Stomach (tissue), 8 donors: ENCODE measurements at regions not wholly inside any gene's neighbourhood (a gene's known extent, or its start where the extent isn't known, plus 50 kb on each side); places are given as distances from the start of the nearest gene placed in this dataset.

Source experiments
- DNase-seq, 2 donors: peaks; one replicate each; pipeline versions ENCODE4 v3.0.0 to v3.0.0-alpha.2; 2013 to 2019
- H3K27ac ChIP-seq, 5 donors: fragments of 200-600 bp in 4 of 5; sonication (generic) in 4 of 5; one replicate each; pipeline ENCODE4 v1.5.1; 2013 to 2019; ENCODE audit warnings: mild to moderate bottlenecking in 1 of 5, moderate library complexity in 1 of 5
- H3K27me3 ChIP-seq, 3 donors: fragments of 200-600 bp; sonication (generic); one replicate each; pipeline ENCODE4 v1.5.1; 2017 to 2019; ENCODE audit warnings: mixed run types in 1 of 3
- H3K36me3 ChIP-seq, 4 donors: fragments of 200-600 bp; sonication (generic); 1 replicate in 3 of 4; 2 replicates in 1 of 4; pipeline ENCODE4 v1.5.1; 2016 to 2019
- H3K4me1 ChIP-seq, 4 donors: fragments of 200-600 bp; sonication (generic); one replicate each; pipeline ENCODE4 v1.5.1; 2016 to 2019
- H3K4me3 ChIP-seq, 4 donors: fragments of 200-600 bp; sonication (generic) in 3 of 4; one replicate each; pipeline ENCODE4 v1.5.1; 2016 to 2019; ENCODE audit warnings: mild to moderate bottlenecking in 1 of 4
- H3K9me3 ChIP-seq, 4 donors: fragments of 200-600 bp; sonication (generic); one replicate each; pipeline ENCODE4 v1.5.1; 2016 to 2019
- EP300 ChIP-seq: sonication (generic); formaldehyde crosslinking; IDR thresholded peaks from one replicate; pipeline ENCODE4 v1.6.1; 2017; ENCODE audit warnings: antibody characterized with exemption
- POLR2A ChIP-seq, 4 donors: fragments of 450-650 bp; IDR thresholded peaks; one replicate each; pipeline ENCODE4 v1.6.1; 2016; ENCODE audit warnings: antibody characterized with exemption in 4 of 4, control low read depth in 2 of 4, mild to moderate bottlenecking in 1 of 4, moderate library complexity in 1 of 4
- POLR2AphosphoS5 ChIP-seq, 3 donors: sonication (generic); formaldehyde crosslinking; IDR thresholded peaks; one replicate each; pipeline ENCODE4 v1.6.1; 2016; ENCODE audit warnings: antibody characterized with exemption in 3 of 3
- WGBS, 5 donors: extraction: QIAGEN DNeasy Blood & Tissue Kit in 3 of 5; methylation state at CpG; one replicate each; pipeline versions ENCODE4 v1.1.5 to v1.1.7; 2013 to 2018; 5-methylcytosine and 5-hydroxymethylcytosine counted together
- intact Hi-C: fragments of 100-400 bp; cut with DNase I; formaldehyde crosslinking; loops from one replicate; pipeline ENCODE4 v1.15.1; 2023; ENCODE audit warnings: low total_unique reads
- TF ChIP-seq, protein P1 (sequence below), 7 experiments: fragments of 450-650 bp in 4 of 7; fragments of 200-600 bp in 3 of 7; sonication (generic) in 3 of 7; IDR thresholded peaks; one replicate each; pipeline ENCODE4 v1.5.1; 2016 to 2019; ENCODE audit warnings: antibody characterized with exemption in 7 of 7, control low read depth in 2 of 7, mild to moderate bottlenecking in 1 of 7
- donor health status: healthy with polysubstance abuse.
- donor health status: Bipolar disorder and iron deficiency.
- donor health status: healthy.

DNA sequence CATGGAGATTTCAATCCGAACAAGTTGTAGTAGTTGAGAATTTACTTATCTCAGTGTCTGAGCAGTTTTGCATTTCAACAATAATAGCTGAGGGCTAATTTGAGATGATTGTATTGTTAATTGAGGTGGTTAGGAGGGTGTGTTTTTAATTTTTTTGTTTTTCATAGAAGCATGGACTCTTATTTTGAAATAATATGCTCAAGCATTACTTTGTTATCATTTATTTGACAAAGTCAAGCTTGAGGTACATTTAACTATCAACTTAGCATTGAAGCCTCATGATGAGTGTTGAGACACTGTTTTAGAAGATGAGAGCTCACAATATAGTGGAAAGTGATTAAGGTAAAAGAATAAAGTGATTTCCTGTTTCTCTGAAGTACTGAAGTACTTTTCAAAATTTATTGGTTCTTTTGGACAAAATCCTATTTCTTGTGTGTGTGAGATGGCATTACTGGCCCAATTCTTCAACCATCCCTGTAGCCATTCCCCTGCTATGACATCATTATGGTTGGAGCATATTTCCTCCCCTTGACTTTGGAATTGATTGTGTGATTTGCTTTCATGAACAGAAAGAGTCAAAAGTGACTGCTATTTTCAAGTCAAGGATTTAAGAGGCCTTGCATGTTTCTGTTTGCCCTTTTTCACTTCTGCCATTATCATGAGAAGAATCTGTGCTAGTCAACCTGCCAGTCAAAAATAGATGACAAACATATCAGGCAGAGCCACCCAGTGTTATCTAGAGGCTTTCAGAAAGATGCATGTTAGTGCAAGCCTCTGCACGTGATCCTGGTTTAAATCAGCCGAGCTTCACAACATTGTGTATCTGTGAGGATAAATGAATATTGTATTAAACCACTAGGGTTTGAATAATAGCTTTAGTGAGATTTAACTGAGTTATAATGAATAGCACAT lies 1112.3 kb upstream of the CITED2 start:
- TF ChIP-seq POLR2A (IDR thresholded peaks at IDR 0.05) (no peak), EP300 (no peak), POLR2AphosphoS5 (IDR thresholded peaks at IDR 0.05) (no peak)
- TF ChIP-seq, protein P1, sequence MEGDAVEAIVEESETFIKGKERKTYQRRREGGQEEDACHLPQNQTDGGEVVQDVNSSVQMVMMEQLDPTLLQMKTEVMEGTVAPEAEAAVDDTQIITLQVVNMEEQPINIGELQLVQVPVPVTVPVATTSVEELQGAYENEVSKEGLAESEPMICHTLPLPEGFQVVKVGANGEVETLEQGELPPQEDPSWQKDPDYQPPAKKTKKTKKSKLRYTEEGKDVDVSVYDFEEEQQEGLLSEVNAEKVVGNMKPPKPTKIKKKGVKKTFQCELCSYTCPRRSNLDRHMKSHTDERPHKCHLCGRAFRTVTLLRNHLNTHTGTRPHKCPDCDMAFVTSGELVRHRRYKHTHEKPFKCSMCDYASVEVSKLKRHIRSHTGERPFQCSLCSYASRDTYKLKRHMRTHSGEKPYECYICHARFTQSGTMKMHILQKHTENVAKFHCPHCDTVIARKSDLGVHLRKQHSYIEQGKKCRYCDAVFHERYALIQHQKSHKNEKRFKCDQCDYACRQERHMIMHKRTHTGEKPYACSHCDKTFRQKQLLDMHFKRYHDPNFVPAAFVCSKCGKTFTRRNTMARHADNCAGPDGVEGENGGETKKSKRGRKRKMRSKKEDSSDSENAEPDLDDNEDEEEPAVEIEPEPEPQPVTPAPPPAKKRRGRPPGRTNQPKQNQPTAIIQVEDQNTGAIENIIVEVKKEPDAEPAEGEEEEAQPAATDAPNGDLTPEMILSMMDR (IDR thresholded peaks at IDR 0.05), result no peak
- DNase-seq, result no peak
- peaks cover 0 to 9% (median 4%) of the 10 kb centered on the region in 4 donors for H3K9me3 ChIP-seq
- no peaks in the 10 kb centered on the region for H3K27me3 ChIP-seq
- no peaks in the 10 kb centered on the region for H3K36me3 ChIP-seq
- no peak overlapping the region for H3K4me3 ChIP-seq
- intact Hi-C loops, result no loop called here
- 83 to 87% (median 87%) methylated on average over 3 of the region's 3 CpGs for WGBS, 5 donors
- H3K27ac ChIP-seq, result peak overlapping the region in 2 of 5 donors; percentile 27 to 51
- H3K4me1 ChIP-seq, result peaks cover 0 to 15% (median 11%) of the 10 kb centered on the region in 4 donors

DNA sequence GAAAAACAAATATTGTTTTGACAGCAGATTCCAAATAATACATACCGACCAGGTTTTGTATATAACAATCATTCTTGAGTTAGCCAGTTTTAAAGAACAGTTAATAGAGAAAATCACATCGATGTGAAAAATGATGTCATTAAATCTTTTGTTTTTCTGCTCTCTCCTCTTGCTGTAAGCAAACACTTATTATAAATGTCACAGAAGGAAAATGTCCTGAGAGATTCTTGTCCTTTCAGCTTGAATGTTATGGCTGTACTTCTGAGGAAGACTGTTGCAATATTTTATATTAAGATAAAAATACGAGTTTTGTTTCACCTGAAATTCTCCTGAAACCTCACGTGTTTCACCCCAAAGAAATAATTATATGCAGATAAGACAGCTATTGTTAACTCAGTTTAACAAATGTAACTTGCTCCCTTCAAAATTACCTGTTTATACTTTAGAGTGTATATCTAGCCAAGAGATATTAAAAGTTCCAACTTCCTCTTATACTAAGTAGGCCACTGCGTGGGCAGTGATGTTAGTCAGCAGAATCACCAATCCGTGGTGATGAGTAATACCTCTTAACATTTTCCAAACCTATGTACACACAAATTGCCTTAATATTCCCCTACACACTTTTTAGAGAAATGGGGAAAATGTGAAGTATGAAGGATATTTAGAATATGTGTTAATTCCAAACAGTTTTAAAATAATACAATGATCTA lies 1111.4 kb upstream of the CITED2 start:
- intact Hi-C loops, result no loop called here
- Histone ChIP-seq H3K27ac (peak overlapping the region in 4 of 5 donors; percentile 12 to 51 (median 27)), H3K36me3 (no peaks in the 10 kb centered on the region), H3K4me3 (no peak overlapping the region), H3K27me3 (no peaks in the 10 kb centered on the region), H3K9me3 (peaks cover 0 to 9% (median 4%) of the 10 kb centered on the region in 4 donors), H3K4me1 (peaks cover 0 to 15% (median 12%) of the 10 kb centered on the region in 4 donors)
- TF ChIP-seq EP300 (no peak), POLR2AphosphoS5 (IDR thresholded peaks at IDR 0.05) (peak in 1 of 3 donors; percentile 63)
- TF ChIP-seq, protein P1 (IDR thresholded peaks at IDR 0.05), result no peak
- DNase-seq, result peak; percentile 9 to 40
- WGBS, 5 donors, result 27 to 36% (median 29%) methylated on average over 6 of the region's 6 CpGs

DNA sequence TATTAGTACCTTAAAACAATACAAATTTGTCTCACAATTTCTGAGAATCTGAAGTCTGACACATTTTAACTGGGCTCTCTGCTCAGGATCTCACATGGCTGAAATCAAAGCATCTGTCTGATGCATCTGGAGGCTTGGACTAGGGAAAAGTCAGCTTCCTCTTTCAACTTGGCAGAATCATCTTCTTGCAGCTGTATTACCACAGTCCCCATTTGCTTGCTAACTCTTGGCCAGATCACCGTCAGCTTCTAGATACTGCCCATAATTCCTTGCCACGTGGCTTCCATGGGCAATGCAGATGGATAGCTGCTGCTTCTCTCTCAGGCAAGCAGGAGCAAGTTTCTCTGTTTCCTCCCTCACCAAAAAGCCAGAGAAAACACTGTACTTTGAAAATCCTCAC lies 1106.4 kb upstream of the CITED2 start:
- Histone ChIP-seq H3K4me1 (peaks cover 0 to 12% (median 4%) of the 10 kb centered on the region in 4 donors), H3K4me3 (no peak overlapping the region), H3K27me3 (no peaks in the 10 kb centered on the region), H3K9me3 (no peaks in the 10 kb centered on the region), H3K27ac (peak overlapping the region in 1 of 5 donors; percentile 24), H3K36me3 (no peaks in the 10 kb centered on the region)
- intact Hi-C loops, result no loop called here
- WGBS, 5 donors, result 31 to 59% (median 53%) methylated on average over 2 of the region's 2 CpGs
- DNase-seq, result peak in 1 of 2 donors; percentile 50
- TF ChIP-seq, protein P1 (IDR thresholded peaks at IDR 0.05), result no peak

DNA sequence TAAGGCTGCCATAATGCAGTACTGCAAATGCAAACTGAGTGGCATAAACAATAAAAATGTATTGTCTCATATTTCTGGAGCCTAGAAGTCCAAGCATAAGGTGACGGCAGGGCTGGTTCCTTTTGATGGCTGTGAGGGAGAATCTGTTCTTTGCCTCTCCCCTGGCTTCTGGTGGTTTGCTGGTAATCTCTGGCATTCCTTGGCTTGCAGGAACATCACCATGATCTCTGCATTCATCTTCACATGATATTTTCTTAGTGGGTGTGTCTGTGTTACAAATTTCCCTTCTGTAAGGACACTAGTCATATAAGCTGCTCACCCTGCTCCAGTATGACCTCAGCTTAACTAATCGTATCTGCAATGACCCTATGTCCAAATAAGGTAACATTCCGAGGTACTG lies 1104.2 kb upstream of the CITED2 start:
- DNase-seq, result no peak
- intact Hi-C loops, result no loop called here
- WGBS, 5 donors, result 75 to 88% (median 82%) methylated on average over 3 of the region's 3 CpGs

More for the DNA sequence above, 1104.2 kb upstream of the CITED2 start:
- TF ChIP-seq EP300 (no peak), POLR2AphosphoS5 (IDR thresholded peaks at IDR 0.05) (no peak), POLR2A (IDR thresholded peaks at IDR 0.05) (no peak)
- TF ChIP-seq, protein P1 (IDR thresholded peaks at IDR 0.05), result no peak
- Histone ChIP-seq H3K27me3 (no peaks in the 10 kb centered on the region), H3K36me3 (no peaks in the 10 kb centered on the region), H3K4me1 (peaks cover 0 to 6% (median 0%) of the 10 kb centered on the region in 4 donors), H3K9me3 (no peaks in the 10 kb centered on the region), H3K27ac (no peak overlapping the region), H3K4me3 (no peak overlapping the region)
